HG02840 (cell line): ENCODE measurements at regions not wholly inside any gene's neighbourhood (a gene's known extent, or its start where the extent isn't known, plus 50 kb on each side); places are given as distances from the start of the nearest gene placed in this dataset.

Source experiments
- ATAC-seq: cut with Tn5 transposase; IDR thresholded peaks from one replicate; pipeline ENCODE4 v1.9.1; 2021; ENCODE audit warnings: mild to moderate bottlenecking, moderate library complexity, moderate number of reproducible peaks; ENCODE audit not compliant: unreplicated experiment, low FRiP score

GRCh38 chr9:18194316-18194715, 279.6 kb upstream of the ADAMTSL1 start:
- no peak for ATAC-seq

- no peak for ATAC-seq
Measured at GRCh38 chr9:18195223-18195622, 278.7 kb upstream of the ADAMTSL1 start.

- ATAC-seq: no peak
Measured at GRCh38 chr9:18202924-18203323, 271.0 kb upstream of the ADAMTSL1 start.

- no peak for ATAC-seq
Measured at GRCh38 chr9:18207735-18208134, 266.2 kb upstream of the ADAMTSL1 start.

- no peak for ATAC-seq
Measured at GRCh38 chr9:18208166-18209059, 265.5 kb upstream of the ADAMTSL1 start.

- ATAC-seq: no peak
Measured at GRCh38 chr9:18215626-18216025, 258.3 kb upstream of the ADAMTSL1 start.

GRCh38 chr9:18216376-18216775, 257.6 kb upstream of the ADAMTSL1 start:
- no peak for ATAC-seq

GRCh38 chr9:18228101-18228500, 245.9 kb upstream of the ADAMTSL1 start:
- no peak for ATAC-seq

- no peak for ATAC-seq
Measured at GRCh38 chr9:18229992-18230676, 243.8 kb upstream of the ADAMTSL1 start.

GRCh38 chr9:18233311-18233710, 240.6 kb upstream of the ADAMTSL1 start:
- no peak for ATAC-seq

GRCh38 chr9:18233776-18234445, 240.0 kb upstream of the ADAMTSL1 start:
- ATAC-seq: no peak

GRCh38 chr9:18235181-18235908, 238.6 kb upstream of the ADAMTSL1 start:
- ATAC-seq: no peak

- no peak for ATAC-seq
Measured at GRCh38 chr9:18236336-18236735, 237.6 kb upstream of the ADAMTSL1 start.

GRCh38 chr9:18237776-18238175, 236.2 kb upstream of the ADAMTSL1 start:
- ATAC-seq: no peak

GRCh38 chr9:18238254-18238653, 235.7 kb upstream of the ADAMTSL1 start:
- no peak for ATAC-seq

- no peak for ATAC-seq
Measured at GRCh38 chr9:18238752-18239447, 235.1 kb upstream of the ADAMTSL1 start.

- no peak for ATAC-seq
Measured at GRCh38 chr9:18240213-18240612, 233.7 kb upstream of the ADAMTSL1 start.

GRCh38 chr9:18245911-18246310, 228.0 kb upstream of the ADAMTSL1 start:
- no peak for ATAC-seq

GRCh38 chr9:18250053-18250452, 223.9 kb upstream of the ADAMTSL1 start:
- no peak for ATAC-seq

GRCh38 chr9:18253950-18254349, 220.0 kb upstream of the ADAMTSL1 start:
- ATAC-seq: no peak
